ENCODE measurements at regions not wholly inside any gene's neighbourhood (a gene's known extent, or its start where the extent isn't known, plus 50 kb on each side); places are given as distances from the start of the nearest gene placed in this dataset.
"Not testable (repeated sequence)": the region's sequence is repeated elsewhere in the genome, so short reads cannot be mapped to it uniquely, and the experiment has no call there.

DNA sequence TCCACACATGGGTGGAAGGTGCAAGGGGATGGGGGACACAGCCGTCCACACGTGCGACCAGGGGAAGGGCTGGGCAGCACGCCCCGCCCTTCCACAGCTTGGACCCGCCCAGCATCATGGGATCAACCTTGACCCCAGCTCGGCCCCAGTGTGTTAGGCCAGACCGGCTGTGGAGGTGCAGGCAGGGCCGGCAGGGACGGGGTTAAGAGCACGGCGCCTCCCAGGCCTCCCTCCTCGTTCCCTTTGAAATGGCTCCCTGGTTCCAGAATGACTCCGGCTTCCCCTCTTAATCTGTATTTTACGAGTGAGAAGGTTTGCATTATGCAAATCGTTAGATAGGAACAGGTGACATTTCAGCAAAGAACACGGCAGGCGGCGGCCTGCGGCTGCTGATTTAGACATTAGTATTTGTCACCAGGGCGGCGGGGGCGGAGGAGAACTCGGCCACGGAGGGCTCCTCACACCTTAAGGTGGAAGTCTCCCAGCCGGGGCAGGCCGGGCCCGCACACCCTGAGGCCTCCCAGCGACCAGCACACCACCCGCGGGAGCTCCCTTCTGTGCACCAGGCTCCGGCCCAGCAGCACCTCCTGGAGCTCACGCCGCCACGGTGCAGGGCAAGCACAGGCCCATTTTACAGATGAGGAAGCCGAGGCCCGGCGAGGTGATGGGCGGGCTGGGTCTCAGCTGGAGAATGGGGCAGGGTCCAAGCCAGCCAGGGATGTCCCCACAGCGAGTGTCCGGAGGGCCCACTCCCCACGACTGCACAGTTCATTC is 116.1 kb downstream of the FAM53A start:
- FAIRE-seq: no peak
- no peak overlapping the region for H3K4me3 ChIP-seq
- TF ChIP-seq KDM1A (IDR thresholded peaks at IDR 0.05; ENCODE audit: low read depth) (0 out of 2 replicates have a peak, but pooled peaks have one; percentile 20), RFX5 (IDR thresholded peaks at IDR 0.05) (no peak)
- H3K4me1 ChIP-seq: peaks cover 4% of the 10 kb centered on the region; the same call in 1 of the 3 replicates
- ChIA-PET CTCF (interaction anchor here (1.3 to 1.8 kb wide), 2 partner anchors 19 to 212 kb away, joined by 3 to 6 read pairs; no protein-coding TSS in a partner anchor), POLR2A (no interaction called here)
- ATAC-seq: no peak
- WGBS (ENCODE audit: missing lambda C conversion rate): 60% methylated on average over 25 of the region's 42 CpGs
- no peaks in the 10 kb centered on the region for H3K9me3 ChIP-seq
- no peak overlapping the region for H3K27ac ChIP-seq
- H3K4me2 ChIP-seq: no peak overlapping the region
- no peak for DNase-seq (ENCODE audit: low read depth in 1 of 2, low spot score in 1 of 2)

DNA sequence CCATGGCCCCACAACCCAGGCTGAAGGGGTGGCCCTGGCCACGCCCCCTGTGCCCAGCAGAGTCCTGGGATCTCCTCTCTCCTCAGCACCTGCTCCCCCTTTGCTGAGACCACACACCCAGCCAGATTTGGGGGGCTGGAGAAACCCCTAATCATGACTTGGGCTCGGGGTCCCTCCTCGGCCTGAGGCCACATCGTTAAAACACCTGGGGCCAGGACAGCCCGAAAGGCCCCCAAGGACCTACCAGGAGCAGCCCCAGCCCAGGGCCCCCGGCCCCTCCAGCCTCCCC is 116.7 kb downstream of the FAM53A start:
- ChIA-PET POLR2A (no interaction called here), CTCF (interaction anchor here (1.3 to 1.8 kb wide), 2 partner anchors 18 to 212 kb away, joined by 3 to 6 read pairs; no protein-coding TSS in a partner anchor)
- Histone ChIP-seq H3K4me1 (peaks cover 4% of the 10 kb centered on the region; the same call in 1 of the 3 replicates), H3K4me2 (no peak overlapping the region), H3K27ac (no peak overlapping the region), H3K9me3 (no peaks in the 10 kb centered on the region), H3K4me3 (no peak overlapping the region)
- DNase-seq (ENCODE audit: low read depth in 1 of 2, low spot score in 1 of 2) (no peak), ATAC-seq (no peak), FAIRE-seq (no peak)
- TF ChIP-seq CHD2 (IDR thresholded peaks at IDR 0.05; ENCODE audit: low read length, partially characterized antibody) (no peak), CBX2 (IDR thresholded peaks at IDR 0.05; ENCODE audit: borderline replicate concordance, low read depth) (no peak), SMC3 (IDR thresholded peaks at IDR 0.05) (no peak), TP53 (CRISPR knock-in tag; IDR thresholded peaks at IDR 0.05) (no peak), TFCP2L1 (CRISPR knock-in tag; IDR thresholded peaks at IDR 0.05) (no peak), EHF (CRISPR knock-in tag; IDR thresholded peaks at IDR 0.05) (no peak), HEYL (CRISPR knock-in tag; IDR thresholded peaks at IDR 0.05) (no peak), ZSCAN20 (CRISPR knock-in tag; IDR thresholded peaks at IDR 0.05) (no peak), CEBPB (IDR thresholded peaks at IDR 0.05) (no peak), MYC (IDR thresholded peaks at IDR 0.05; ENCODE audit: borderline replicate concordance, low read length) (no peak), MAFK (IDR thresholded peaks at IDR 0.05; ENCODE audit: partially characterized antibody) (no peak), RCOR1 (IDR thresholded peaks at IDR 0.05; ENCODE audit: low read depth, low read length) (no peak)
- TF ChIP-seq, protein P1, sequence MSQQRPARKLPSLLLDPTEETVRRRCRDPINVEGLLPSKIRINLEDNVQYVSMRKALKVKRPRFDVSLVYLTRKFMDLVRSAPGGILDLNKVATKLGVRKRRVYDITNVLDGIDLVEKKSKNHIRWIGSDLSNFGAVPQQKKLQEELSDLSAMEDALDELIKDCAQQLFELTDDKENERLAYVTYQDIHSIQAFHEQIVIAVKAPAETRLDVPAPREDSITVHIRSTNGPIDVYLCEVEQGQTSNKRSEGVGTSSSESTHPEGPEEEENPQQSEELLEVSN (IDR thresholded peaks at IDR 0.05; ENCODE audit: borderline replicate concordance, low read depth): no peak
- no CpG with 5 or more reads among the region's 6 CpGs for WGBS (ENCODE audit: missing lambda C conversion rate)

DNA sequence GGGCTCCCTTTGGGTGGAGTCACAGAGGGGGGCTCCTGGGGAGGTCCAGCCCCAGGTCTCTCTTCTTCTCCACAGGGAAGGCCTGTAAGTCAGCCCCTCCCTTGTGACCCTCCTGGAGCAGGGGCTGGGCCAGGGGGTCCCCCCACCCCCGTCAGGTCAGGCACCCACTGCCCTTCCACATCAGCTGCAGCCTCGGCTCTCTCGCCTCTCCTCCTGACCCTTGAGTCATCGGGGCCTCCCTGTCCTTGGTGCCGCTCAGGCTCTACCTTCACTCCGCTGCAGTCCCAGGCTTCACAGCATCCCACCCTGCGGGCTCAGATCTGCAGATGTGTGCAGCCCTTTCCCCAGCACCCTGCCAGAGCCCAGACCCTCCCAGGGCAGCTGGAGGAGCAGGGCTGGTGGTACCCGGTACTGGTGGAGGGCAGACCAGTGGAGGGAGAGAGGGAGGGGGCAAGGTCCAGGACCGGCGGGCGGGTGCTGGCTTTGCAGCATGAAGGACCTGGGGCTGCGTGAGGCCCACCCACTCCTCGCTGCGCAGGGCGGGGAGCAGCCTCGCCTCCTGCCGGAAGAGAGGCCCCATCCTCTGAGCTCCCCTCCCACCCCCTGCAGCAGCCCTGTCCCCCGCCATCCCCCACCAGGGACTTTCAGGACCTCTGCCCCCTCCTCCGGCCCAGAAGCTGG is 117.1 kb downstream of the FAM53A start:
- H3K4me2 ChIP-seq: 0 out of 3 replicates have a peak overlapping the region, but pooled peaks have one; percentile 50
- POLR2A ChIA-PET: no interaction called here
- DNase-seq (ENCODE audit: low read depth in 1 of 2, low spot score in 1 of 2) (no peak), FAIRE-seq (no peak), ATAC-seq (peak in 1 of 2 experiments; percentile 11; a peak in 3 of 6 replicates)
- TF ChIP-seq JUNB (IDR thresholded peaks at IDR 0.05): no peak
- TF ChIP-seq MAFK (IDR thresholded peaks at IDR 0.05; ENCODE audit: partially characterized antibody): no peak
- TF ChIP-seq CEBPB (IDR thresholded peaks at IDR 0.05): no peak
- TF ChIP-seq, protein P2, sequence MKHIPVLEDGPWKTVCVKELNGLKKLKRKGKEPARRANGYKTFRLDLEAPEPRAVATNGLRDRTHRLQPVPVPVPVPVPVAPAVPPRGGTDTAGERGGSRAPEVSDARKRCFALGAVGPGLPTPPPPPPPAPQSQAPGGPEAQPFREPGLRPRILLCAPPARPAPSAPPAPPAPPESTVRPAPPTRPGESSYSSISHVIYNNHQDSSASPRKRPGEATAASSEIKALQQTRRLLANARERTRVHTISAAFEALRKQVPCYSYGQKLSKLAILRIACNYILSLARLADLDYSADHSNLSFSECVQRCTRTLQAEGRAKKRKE (CRISPR knock-in tag; IDR thresholded peaks at IDR 0.05; ENCODE audit: low read depth): no peak
- no peak for TF ChIP-seq NPAS2 (CRISPR knock-in tag; IDR thresholded peaks at IDR 0.05; ENCODE audit: borderline replicate concordance)
- no peak for TF ChIP-seq EHMT2 (IDR thresholded peaks at IDR 0.05; ENCODE audit: low read depth)
- TF ChIP-seq KDM5A (IDR thresholded peaks at IDR 0.05): no peak
- TF ChIP-seq MYC (IDR thresholded peaks at IDR 0.05; ENCODE audit: borderline replicate concordance, low read length): no peak
- TF ChIP-seq, protein P3, sequence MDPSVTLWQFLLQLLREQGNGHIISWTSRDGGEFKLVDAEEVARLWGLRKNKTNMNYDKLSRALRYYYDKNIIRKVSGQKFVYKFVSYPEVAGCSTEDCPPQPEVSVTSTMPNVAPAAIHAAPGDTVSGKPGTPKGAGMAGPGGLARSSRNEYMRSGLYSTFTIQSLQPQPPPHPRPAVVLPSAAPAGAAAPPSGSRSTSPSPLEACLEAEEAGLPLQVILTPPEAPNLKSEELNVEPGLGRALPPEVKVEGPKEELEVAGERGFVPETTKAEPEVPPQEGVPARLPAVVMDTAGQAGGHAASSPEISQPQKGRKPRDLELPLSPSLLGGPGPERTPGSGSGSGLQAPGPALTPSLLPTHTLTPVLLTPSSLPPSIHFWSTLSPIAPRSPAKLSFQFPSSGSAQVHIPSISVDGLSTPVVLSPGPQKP (IDR thresholded peaks at IDR 0.05; ENCODE audit: low read depth, low read length): no peak
- TF ChIP-seq, protein P4, sequence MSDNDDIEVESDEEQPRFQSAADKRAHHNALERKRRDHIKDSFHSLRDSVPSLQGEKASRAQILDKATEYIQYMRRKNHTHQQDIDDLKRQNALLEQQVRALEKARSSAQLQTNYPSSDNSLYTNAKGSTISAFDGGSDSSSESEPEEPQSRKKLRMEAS (IDR thresholded peaks at IDR 0.05): no peak
- TF ChIP-seq ZFP36 (IDR thresholded peaks at IDR 0.05; ENCODE audit: borderline replicate concordance, partially characterized antibody): no peak
- no peak for TF ChIP-seq SREBF2 (IDR thresholded peaks at IDR 0.05)
- TF ChIP-seq CHD4 (IDR thresholded peaks at IDR 0.05; ENCODE audit: borderline replicate concordance): no peak
- no peak for TF ChIP-seq FOSL2 (IDR thresholded peaks at IDR 0.05)
- no peak for TF ChIP-seq FOSL2 (CRISPR knock-in tag; IDR thresholded peaks at IDR 0.05)
- WGBS (ENCODE audit: missing lambda C conversion rate): 52% methylated on average over 7 of the region's 19 CpGs
- CTCF ChIA-PET: interaction anchor here (1.2 to 1.8 kb wide), 3 partner anchors 18 to 211 kb away, joined by 3 to 6 read pairs (median 3); no protein-coding TSS in a partner anchor
- H3K27ac ChIP-seq: no peak overlapping the region
- H3K4me3 ChIP-seq: no peak overlapping the region
- H3K9me3 ChIP-seq: no peaks in the 10 kb centered on the region
- peaks cover 4% of the 10 kb centered on the region; the same call in 1 of the 3 replicates for H3K4me1 ChIP-seq

DNA sequence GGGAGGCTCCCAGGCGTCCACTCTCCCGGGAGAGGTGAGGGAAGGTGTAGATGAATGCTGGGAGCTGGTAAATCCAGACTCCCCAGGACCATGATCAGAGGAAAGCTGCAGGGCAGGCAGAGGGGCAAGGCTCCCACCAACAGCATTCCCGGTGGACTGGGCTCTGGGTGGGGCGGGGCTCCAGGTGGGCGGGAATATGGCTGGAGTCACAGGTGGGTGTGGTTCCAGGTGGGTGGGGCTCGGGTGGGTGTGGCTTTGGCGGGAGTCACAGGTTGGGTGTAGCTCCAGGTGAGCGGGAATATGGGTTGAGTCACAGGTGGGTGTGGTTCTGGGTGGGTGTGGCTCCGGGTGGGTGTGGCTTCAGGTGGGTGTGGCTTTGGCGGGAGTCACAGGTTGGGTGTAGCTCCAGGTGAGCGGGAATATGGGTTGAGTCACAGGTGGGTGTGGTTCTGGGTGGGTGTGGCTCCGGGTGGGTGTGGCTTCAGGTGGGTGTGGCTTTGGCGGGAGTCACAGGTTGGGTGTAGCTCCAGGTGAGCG is 117.7 kb downstream of the FAM53A start:
- WGBS (ENCODE audit: missing lambda C conversion rate): 10% methylated on average over 2 of the region's 14 CpGs
- ATAC-seq: peak; percentile 19 to 62; a peak in 5 of 6 replicates
- CTCF ChIA-PET: interaction anchor here (1.2 kb wide), 1 partner anchor 23 kb away, joined by 3 read pairs; no protein-coding TSS in a partner anchor
- H3K4me1 ChIP-seq; POLR2A ChIA-PET; H3K9me3 ChIP-seq; FAIRE-seq; H3K27ac ChIP-seq; DNase-seq (ENCODE audit: low read depth in 1 of 2, low spot score in 1 of 2); H3K4me3 ChIP-seq: not testable (repeated sequence)
- H3K4me2 ChIP-seq: peak overlapping the region; percentile 50; the same call in 2 of the 3 replicates

Measured in A549 (cell line).